ENCODE measurements at regions not wholly inside any gene's neighbourhood (a gene's known extent, or its start where the extent isn't known, plus 50 kb on each side); places are given as distances from the start of the nearest gene placed in this dataset.

GRCh38 chr5:42874621-42875198, 63.0 kb upstream of the SELENOP start (continued):
- TF ChIP-seq BRCA1 (IDR thresholded peaks at IDR 0.05; ENCODE audit: low read depth, low read length), result no peak
- no peak for TF ChIP-seq POLR2AphosphoS5 (IDR thresholded peaks at IDR 0.05; ENCODE audit: low read depth, low read length)
- no peak for TF ChIP-seq RBBP5 (IDR thresholded peaks at IDR 0.05; ENCODE audit: borderline replicate concordance, low read depth, low read length)
- TF ChIP-seq SUZ12 (IDR thresholded peaks at IDR 0.05; ENCODE audit: low read length), result no peak
